ENCODE measurements at regions not wholly inside any gene's neighbourhood (a gene's known extent, or its start where the extent isn't known, plus 50 kb on each side); places are given as distances from the start of the nearest gene placed in this dataset.

- H2AFZ ChIP-seq (ENCODE audit: low read length) = no peak overlapping the region
- H3K9ac ChIP-seq (ENCODE audit: low read length) = no peak overlapping the region
- H3K9me3 ChIP-seq (replicated peaks; ENCODE audit: insufficient read depth, low read length) = no peaks in the 10 kb centered on the region
- H3K27me3 ChIP-seq (replicated peaks; ENCODE audit: insufficient read depth, low read length) = no peaks in the 10 kb centered on the region
- no peak for DNase-seq
- H3K27ac ChIP-seq (ENCODE audit: low read length) = no peak overlapping the region
- H4K20me1 ChIP-seq (ENCODE audit: insufficient read depth, low read length) = no peaks in the 10 kb centered on the region
- no peaks in the 10 kb centered on the region for H3K4me1 ChIP-seq (ENCODE audit: low read length)
- H3K4me2 ChIP-seq (ENCODE audit: low read depth, low read length) = no peak overlapping the region
- H3K9me2 ChIP-seq (replicated peaks; ENCODE audit: insufficient read depth, low read length) = no peaks in the 10 kb centered on the region
- H3K79me2 ChIP-seq (ENCODE audit: low read length) = no peaks in the 10 kb centered on the region
- no peaks in the 10 kb centered on the region for H3F3A ChIP-seq (ENCODE audit: insufficient read depth, low read length)
- H3K36me3 ChIP-seq (replicated peaks; ENCODE audit: insufficient read depth, low read length) = no peaks in the 10 kb centered on the region
- no peak for TF ChIP-seq EZH2 (optimal IDR thresholded peaks at IDR 0.05; ENCODE audit: low read depth, low read length)
- no peak overlapping the region for H3K4me3 ChIP-seq (ENCODE audit: low read length)
These were observed 253.8 kb upstream of the CCL2 start for GRCh38 chr17:34001246-34001645.

- no peaks in the 10 kb centered on the region for H3K27me3 ChIP-seq (replicated peaks; ENCODE audit: insufficient read depth, low read length)
- H3K79me2 ChIP-seq (ENCODE audit: low read length) = no peaks in the 10 kb centered on the region
- no peaks in the 10 kb centered on the region for H3K36me3 ChIP-seq (replicated peaks; ENCODE audit: insufficient read depth, low read length)
- H3K9me3 ChIP-seq (replicated peaks; ENCODE audit: insufficient read depth, low read length) = no peaks in the 10 kb centered on the region
- no peaks in the 10 kb centered on the region for H3K9me2 ChIP-seq (replicated peaks; ENCODE audit: insufficient read depth, low read length)
- TF ChIP-seq EZH2 (optimal IDR thresholded peaks at IDR 0.05; ENCODE audit: low read depth, low read length) (no peak), CTCF (IDR thresholded peaks at IDR 0.05; ENCODE audit: low read length) (no peak), EZH2phosphoT487 (IDR thresholded peaks at IDR 0.05; ENCODE audit: low read length) (no peak)
- H3K4me1 ChIP-seq (ENCODE audit: low read length) = no peaks in the 10 kb centered on the region
- H4K20me1 ChIP-seq (ENCODE audit: insufficient read depth, low read length) = no peaks in the 10 kb centered on the region
- no peak for DNase-seq
- no peaks in the 10 kb centered on the region for H3F3A ChIP-seq (ENCODE audit: insufficient read depth, low read length)
- no peak overlapping the region for H3K9ac ChIP-seq (ENCODE audit: low read length)
- H3K4me3 ChIP-seq (ENCODE audit: low read length) = no peak overlapping the region
- H3K27ac ChIP-seq (ENCODE audit: low read length) = no peak overlapping the region
- H2AFZ ChIP-seq (ENCODE audit: low read length) = no peak overlapping the region
- no peak overlapping the region for H3K4me2 ChIP-seq (ENCODE audit: low read depth, low read length)
These were observed 249.0 kb upstream of the CCL2 start for GRCh38 chr17:34006126-34006525.

- no peaks in the 10 kb centered on the region for H3K79me2 ChIP-seq (ENCODE audit: low read length)
- no peak overlapping the region for H2AFZ ChIP-seq (ENCODE audit: low read length)
- no peak overlapping the region for H3K27ac ChIP-seq (ENCODE audit: low read length)
- no peaks in the 10 kb centered on the region for H3K27me3 ChIP-seq (replicated peaks; ENCODE audit: insufficient read depth, low read length)
- no peak overlapping the region for H3K9ac ChIP-seq (ENCODE audit: low read length)
- DNase-seq = no peak
- no peak overlapping the region for H3K4me2 ChIP-seq (ENCODE audit: low read depth, low read length)
- no peaks in the 10 kb centered on the region for H3K36me3 ChIP-seq (replicated peaks; ENCODE audit: insufficient read depth, low read length)
- no peak overlapping the region for H3K4me3 ChIP-seq (ENCODE audit: low read length)
- H3F3A ChIP-seq (ENCODE audit: insufficient read depth, low read length) = no peaks in the 10 kb centered on the region
- H4K20me1 ChIP-seq (ENCODE audit: insufficient read depth, low read length) = no peaks in the 10 kb centered on the region
- TF ChIP-seq EZH2phosphoT487 (IDR thresholded peaks at IDR 0.05; ENCODE audit: low read length) (no peak), CTCF (IDR thresholded peaks at IDR 0.05; ENCODE audit: low read length) (no peak), EZH2 (optimal IDR thresholded peaks at IDR 0.05; ENCODE audit: low read depth, low read length) (no peak)
- H3K9me3 ChIP-seq (replicated peaks; ENCODE audit: insufficient read depth, low read length) = no peaks in the 10 kb centered on the region
- no peaks in the 10 kb centered on the region for H3K9me2 ChIP-seq (replicated peaks; ENCODE audit: insufficient read depth, low read length)
- no peaks in the 10 kb centered on the region for H3K4me1 ChIP-seq (ENCODE audit: low read length)
These were observed 247.0 kb upstream of the CCL2 start for GRCh38 chr17:34008125-34008524.

- no peaks in the 10 kb centered on the region for H4K20me1 ChIP-seq (ENCODE audit: insufficient read depth, low read length)
- H3F3A ChIP-seq (ENCODE audit: insufficient read depth, low read length) = no peaks in the 10 kb centered on the region
- H3K36me3 ChIP-seq (replicated peaks; ENCODE audit: insufficient read depth, low read length) = no peaks in the 10 kb centered on the region
- H3K9me2 ChIP-seq (replicated peaks; ENCODE audit: insufficient read depth, low read length) = no peaks in the 10 kb centered on the region
- H3K9me3 ChIP-seq (replicated peaks; ENCODE audit: insufficient read depth, low read length) = no peaks in the 10 kb centered on the region
- no peak for DNase-seq
- H3K9ac ChIP-seq (ENCODE audit: low read length) = no peak overlapping the region
- H3K4me2 ChIP-seq (ENCODE audit: low read depth, low read length) = no peak overlapping the region
- H3K4me1 ChIP-seq (ENCODE audit: low read length) = no peaks in the 10 kb centered on the region
- no peaks in the 10 kb centered on the region for H3K79me2 ChIP-seq (ENCODE audit: low read length)
- no peak overlapping the region for H3K4me3 ChIP-seq (ENCODE audit: low read length)
- no peak for TF ChIP-seq CTCF (IDR thresholded peaks at IDR 0.05; ENCODE audit: low read length)
- TF ChIP-seq EZH2phosphoT487 (IDR thresholded peaks at IDR 0.05; ENCODE audit: low read length) = no peak
- no peak for TF ChIP-seq EZH2 (optimal IDR thresholded peaks at IDR 0.05; ENCODE audit: low read depth, low read length)
- no peak overlapping the region for H2AFZ ChIP-seq (ENCODE audit: low read length)
- no peaks in the 10 kb centered on the region for H3K27me3 ChIP-seq (replicated peaks; ENCODE audit: insufficient read depth, low read length)
- no peak overlapping the region for H3K27ac ChIP-seq (ENCODE audit: low read length)
These were observed 245.2 kb upstream of the CCL2 start for GRCh38 chr17:34009912-34010311.

Data from MM.1S (cell line).